NCI-H748 (cell line): ENCODE measurements at regions not wholly inside any gene's neighbourhood (a gene's known extent, or its start where the extent isn't known, plus 50 kb on each side); places are given as distances from the start of the nearest gene placed in this dataset.
"Not testable (repeated sequence)": the region's sequence is repeated elsewhere in the genome, so short reads cannot be mapped to it uniquely, and the experiment has no call there.

Source experiments
- DNase-seq: peaks from one replicate; lab custom pipeline; 2025; ENCODE audit not compliant: unreplicated experiment; lab: John Stamatoyannopoulos, UW

- no peak for DNase-seq
These were observed 148.9 kb upstream of the RBPJ start for GRCh38 chr4:26171941-26172340.

GRCh38 chr4:26173619-26174018, 147.2 kb upstream of the RBPJ start:
- no peak for DNase-seq

GRCh38 chr4:26174027-26174426, 146.8 kb upstream of the RBPJ start:
- DNase-seq, result no peak

GRCh38 chr4:26175006-26175786, 145.6 kb upstream of the RBPJ start:
- DNase-seq, result no peak

GRCh38 chr4:26175905-26176470, 144.8 kb upstream of the RBPJ start:
- DNase-seq, result no peak

- no peak for DNase-seq
These were observed 144.1 kb upstream of the RBPJ start for GRCh38 chr4:26176598-26177149.

GRCh38 chr4:26178854-26179253, 142.0 kb upstream of the RBPJ start:
- DNase-seq, result no peak

- no peak for DNase-seq
These were observed 141.5 kb upstream of the RBPJ start for GRCh38 chr4:26179316-26179760.

- DNase-seq, result no peak
These were observed 139.2 kb upstream of the RBPJ start for GRCh38 chr4:26181616-26182015.

- DNase-seq, result no peak
These were observed 137.8 kb upstream of the RBPJ start for GRCh38 chr4:26183017-26183416.

GRCh38 chr4:26185436-26185835, 135.4 kb upstream of the RBPJ start:
- DNase-seq, result no peak

GRCh38 chr4:26191353-26191752, 129.5 kb upstream of the RBPJ start:
- no peak for DNase-seq

- DNase-seq, result no peak
These were observed 127.6 kb upstream of the RBPJ start for GRCh38 chr4:26192899-26193869.

GRCh38 chr4:26194764-26195163, 126.0 kb upstream of the RBPJ start:
- no peak for DNase-seq

- no peak for DNase-seq
These were observed 124.2 kb upstream of the RBPJ start for GRCh38 chr4:26196567-26196966.

- no peak for DNase-seq
These were observed 123.6 kb upstream of the RBPJ start for GRCh38 chr4:26197018-26197779.

- not testable (repeated sequence) for DNase-seq
These were observed 121.9 kb upstream of the RBPJ start for GRCh38 chr4:26198931-26199330.

- DNase-seq, result no peak
These were observed 121.2 kb upstream of the RBPJ start for GRCh38 chr4:26199596-26199995.

GRCh38 chr4:26201120-26201519, 119.7 kb upstream of the RBPJ start:
- no peak for DNase-seq

GRCh38 chr4:26204249-26204825, 116.5 kb upstream of the RBPJ start:
- DNase-seq, result no peak
